Lower lobe of right lung (tissue), 2 donors: ENCODE measurements at regions not wholly inside any gene's neighbourhood (a gene's known extent, or its start where the extent isn't known, plus 50 kb on each side); places are given as distances from the start of the nearest gene placed in this dataset.

Experiments used
- ATAC-seq, 2 donors: fragments of 200-7000 bp; cut with Tn5 transposase; one replicate each; pipeline ENCODE4 v1.9.1; 2020 to 2022; ENCODE audit warnings: mild to moderate bottlenecking in 2 of 2, moderate library complexity in 2 of 2
- DNase-seq: peaks from one replicate; pipeline ENCODE4 v3.0.0-alpha.2; 2020
- H3K27ac ChIP-seq: fragments of 200-600 bp; one replicate; pipeline ENCODE4 v1.8.0; 2022
- H3K27me3 ChIP-seq: fragments of 200-600 bp; one replicate; pipeline ENCODE4 v1.8.0; 2022; ENCODE audit warnings: low read depth
- H3K36me3 ChIP-seq: fragments of 200-600 bp; one replicate; pipeline ENCODE4 v1.8.0; 2022; ENCODE audit warnings: mild to moderate bottlenecking
- H3K4me1 ChIP-seq: fragments of 200-600 bp; one replicate; pipeline ENCODE4 v1.8.0; 2022
- H3K4me3 ChIP-seq: fragments of 200-600 bp; one replicate; pipeline ENCODE4 v1.8.0; 2022; ENCODE audit warnings: mild to moderate bottlenecking
- H3K9me3 ChIP-seq: fragments of 200-600 bp; one replicate; pipeline ENCODE4 v1.8.0; 2022
- CTCF ChIP-seq: fragments of 200-600 bp; IDR thresholded peaks from one replicate; pipeline ENCODE4 v1.8.0; 2022; ENCODE audit warnings: antibody characterized with exemption, mild to moderate bottlenecking
- intact Hi-C: fragments of 100-400 bp; cut with DNase I; formaldehyde crosslinking; loops from one replicate; pipeline ENCODE4 v1.11.0; 2022
- donor health status: DM: no; HTN: yes; CAD: no; lungs with severe emphysema.

DNA sequence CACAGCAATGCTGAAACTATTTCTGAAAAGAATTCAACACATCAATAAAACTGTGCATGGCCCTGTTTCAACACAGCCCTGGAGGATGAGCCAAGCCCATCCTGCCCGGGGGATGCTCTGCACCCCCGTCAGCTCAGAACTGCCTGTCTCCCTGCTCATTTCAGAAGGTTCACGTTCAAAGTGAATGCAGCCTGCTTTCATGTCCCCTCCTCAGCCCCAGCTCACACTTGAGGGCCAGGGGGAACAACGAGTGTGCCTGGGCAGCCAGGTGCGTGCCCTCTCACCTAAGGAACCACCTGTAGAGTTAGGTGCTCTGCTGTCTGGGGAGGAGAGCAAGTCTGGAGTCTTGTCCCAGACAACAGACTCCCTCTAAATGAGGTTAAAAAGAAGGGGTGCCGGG, 348.5 kb upstream of the IRX2 start:
- no peak overlapping the region for H3K4me3 ChIP-seq
- ATAC-seq (no peak), DNase-seq (no peak)
- H3K36me3 ChIP-seq: no peaks in the 10 kb centered on the region
- H3K4me1 ChIP-seq: no peaks in the 10 kb centered on the region
- H3K27ac ChIP-seq: no peak overlapping the region
- TF ChIP-seq CTCF: no peak
- no peaks in the 10 kb centered on the region for H3K9me3 ChIP-seq
- peaks cover 7% of the 10 kb centered on the region for H3K27me3 ChIP-seq
- intact Hi-C loops: no loop called here

- Histone ChIP-seq H3K27me3 (peaks cover 7% of the 10 kb centered on the region), H3K9me3 (no peaks in the 10 kb centered on the region), H3K4me1 (no peaks in the 10 kb centered on the region), H3K27ac (no peak overlapping the region), H3K36me3 (no peaks in the 10 kb centered on the region), H3K4me3 (no peak overlapping the region)
- DNase-seq (no peak), ATAC-seq (no peak)
- intact Hi-C loops: no loop called here
- no peak for TF ChIP-seq CTCF
Observed at GRCh38 chr5:3099526-3099925, 348.0 kb upstream of the IRX2 start.

GRCh38 chr5:3098821-3099220, 347.3 kb upstream of the IRX2 start:
- ATAC-seq (no peak), DNase-seq (no peak)
- Histone ChIP-seq H3K27me3 (peaks cover 7% of the 10 kb centered on the region), H3K9me3 (no peaks in the 10 kb centered on the region), H3K36me3 (no peaks in the 10 kb centered on the region), H3K4me1 (no peaks in the 10 kb centered on the region), H3K27ac (no peak overlapping the region), H3K4me3 (no peak overlapping the region)
- intact Hi-C loops: no loop called here
- TF ChIP-seq CTCF: no peak

GRCh38 chr5:3092664-3093063, 341.2 kb upstream of the IRX2 start:
- H3K9me3 ChIP-seq: no peaks in the 10 kb centered on the region
- H3K4me1 ChIP-seq: no peaks in the 10 kb centered on the region
- TF ChIP-seq CTCF: no peak
- H3K4me3 ChIP-seq: no peak overlapping the region
- intact Hi-C loops: no loop called here
- no peak overlapping the region for H3K27ac ChIP-seq
- no peaks in the 10 kb centered on the region for H3K36me3 ChIP-seq
- ATAC-seq: no peak
- no peak for DNase-seq
- no peaks in the 10 kb centered on the region for H3K27me3 ChIP-seq

GRCh38 chr5:3092211-3092610, 340.7 kb upstream of the IRX2 start:
- no peaks in the 10 kb centered on the region for H3K27me3 ChIP-seq
- ATAC-seq (no peak), DNase-seq (no peak)
- H3K27ac ChIP-seq: no peak overlapping the region
- intact Hi-C loops: no loop called here
- H3K4me1 ChIP-seq: no peaks in the 10 kb centered on the region
- no peak for TF ChIP-seq CTCF
- no peaks in the 10 kb centered on the region for H3K36me3 ChIP-seq
- no peak overlapping the region for H3K4me3 ChIP-seq
- no peaks in the 10 kb centered on the region for H3K9me3 ChIP-seq
